Activated T-cell treated with anti-CD3 and anti-CD28 coated beads, Interleukin-2, amount 50 U/mL, for 4 hours (primary cell): ENCODE measurements at regions not wholly inside any gene's neighbourhood (a gene's known extent, or its start where the extent isn't known, plus 50 kb on each side); places are given as distances from the start of the nearest gene placed in this dataset.

Experiments used
- ATAC-seq, 2 donors: fragments of 200-7000 bp; cut with Tn5 transposase; one replicate each; pipeline ENCODE4 v1.10.0; 2021
- DNase-seq: peaks from one replicate; pipeline ENCODE4 v3.0.0-alpha.2; 2020
- H3K27me3 Mint-ChIP-seq: one replicate; pipeline ENCODE4 v1.8.0; 2021; ENCODE audit warnings: low read depth, mixed read lengths
- H3K36me3 Mint-ChIP-seq: one replicate; pipeline ENCODE4 v1.8.0; 2022; ENCODE audit warnings: mixed read lengths; ENCODE audit not compliant: insufficient read depth
- H3K4me1 Mint-ChIP-seq: one replicate; pipeline ENCODE4 v1.8.0; 2021; ENCODE audit warnings: low read depth, mixed read lengths
- H3K4me3 Mint-ChIP-seq: one replicate; pipeline ENCODE4 v1.8.0; 2021; ENCODE audit warnings: mild to moderate bottlenecking, moderate library complexity, mixed read lengths
- H3K9me3 Mint-ChIP-seq: one replicate; pipeline ENCODE4 v1.8.0; 2021; ENCODE audit warnings: mixed read lengths

GRCh38 chr6:43880236-43881137, 110.5 kb downstream of the VEGFA start:
- ATAC-seq: no peak
- H3K27me3 Mint-ChIP-seq: no peaks in the 10 kb centered on the region
- no peaks in the 10 kb centered on the region for H3K4me1 Mint-ChIP-seq
- no peaks in the 10 kb centered on the region for H3K36me3 Mint-ChIP-seq
- no peaks in the 10 kb centered on the region for H3K9me3 Mint-ChIP-seq
- DNase-seq: no peak
- no peak overlapping the region for H3K4me3 Mint-ChIP-seq

- no peaks in the 10 kb centered on the region for H3K27me3 Mint-ChIP-seq
- no peaks in the 10 kb centered on the region for H3K9me3 Mint-ChIP-seq
- no peak for DNase-seq
- ATAC-seq: no peak
- no peak overlapping the region for H3K4me3 Mint-ChIP-seq
- no peaks in the 10 kb centered on the region for H3K36me3 Mint-ChIP-seq
- no peaks in the 10 kb centered on the region for H3K4me1 Mint-ChIP-seq
These were observed 109.7 kb downstream of the VEGFA start for GRCh38 chr6:43879722-43880121.

- ATAC-seq: no peak
- no peaks in the 10 kb centered on the region for H3K4me1 Mint-ChIP-seq
- H3K9me3 Mint-ChIP-seq: no peaks in the 10 kb centered on the region
- DNase-seq: no peak
- H3K36me3 Mint-ChIP-seq: no peaks in the 10 kb centered on the region
- no peak overlapping the region for H3K4me3 Mint-ChIP-seq
- H3K27me3 Mint-ChIP-seq: no peaks in the 10 kb centered on the region
These were observed 108.9 kb downstream of the VEGFA start for GRCh38 chr6:43878823-43879495.

GRCh38 chr6:43878127-43878634, 108.2 kb downstream of the VEGFA start:
- no peaks in the 10 kb centered on the region for H3K4me1 Mint-ChIP-seq
- ATAC-seq (no peak), DNase-seq (no peak)
- no peaks in the 10 kb centered on the region for H3K27me3 Mint-ChIP-seq
- no peaks in the 10 kb centered on the region for H3K36me3 Mint-ChIP-seq
- no peaks in the 10 kb centered on the region for H3K9me3 Mint-ChIP-seq
- no peak overlapping the region for H3K4me3 Mint-ChIP-seq

GRCh38 chr6:43877463-43878126, 107.6 kb downstream of the VEGFA start:
- Mint-ChIP-seq H3K36me3 (no peaks in the 10 kb centered on the region), H3K4me1 (no peaks in the 10 kb centered on the region), H3K27me3 (no peaks in the 10 kb centered on the region), H3K4me3 (no peak overlapping the region), H3K9me3 (no peaks in the 10 kb centered on the region)
- ATAC-seq (no peak), DNase-seq (no peak)

- Mint-ChIP-seq H3K9me3 (no peaks in the 10 kb centered on the region), H3K36me3 (no peaks in the 10 kb centered on the region), H3K4me1 (no peaks in the 10 kb centered on the region), H3K27me3 (no peaks in the 10 kb centered on the region), H3K4me3 (no peak overlapping the region)
- ATAC-seq (no peak), DNase-seq (no peak)
These were observed 107.0 kb downstream of the VEGFA start for GRCh38 chr6:43877036-43877435.

- ATAC-seq (no peak), DNase-seq (no peak)
- H3K4me3 Mint-ChIP-seq: no peak overlapping the region
- H3K36me3 Mint-ChIP-seq: no peaks in the 10 kb centered on the region
- H3K27me3 Mint-ChIP-seq: no peaks in the 10 kb centered on the region
- no peaks in the 10 kb centered on the region for H3K4me1 Mint-ChIP-seq
- no peaks in the 10 kb centered on the region for H3K9me3 Mint-ChIP-seq
These were observed 106.6 kb downstream of the VEGFA start for GRCh38 chr6:43876602-43877001.

GRCh38 chr6:43875849-43876572, 106.0 kb downstream of the VEGFA start:
- Mint-ChIP-seq H3K9me3 (no peaks in the 10 kb centered on the region), H3K36me3 (no peaks in the 10 kb centered on the region), H3K4me3 (no peak overlapping the region), H3K4me1 (no peaks in the 10 kb centered on the region), H3K27me3 (no peaks in the 10 kb centered on the region)
- DNase-seq: no peak
- no peak for ATAC-seq

- Mint-ChIP-seq H3K27me3 (no peaks in the 10 kb centered on the region), H3K36me3 (no peaks in the 10 kb centered on the region), H3K4me1 (no peaks in the 10 kb centered on the region), H3K9me3 (no peaks in the 10 kb centered on the region), H3K4me3 (no peak overlapping the region)
- no peak for DNase-seq
- ATAC-seq: no peak
These were observed 105.0 kb downstream of the VEGFA start for GRCh38 chr6:43874814-43875590.

GRCh38 chr6:43873806-43874714, 104.0 kb downstream of the VEGFA start:
- H3K4me3 Mint-ChIP-seq: no peak overlapping the region
- no peaks in the 10 kb centered on the region for H3K36me3 Mint-ChIP-seq
- DNase-seq (no peak), ATAC-seq (no peak)
- H3K4me1 Mint-ChIP-seq: no peaks in the 10 kb centered on the region
- H3K9me3 Mint-ChIP-seq: no peaks in the 10 kb centered on the region
- H3K27me3 Mint-ChIP-seq: no peaks in the 10 kb centered on the region

GRCh38 chr6:43871933-43872332, 101.9 kb downstream of the VEGFA start:
- H3K36me3 Mint-ChIP-seq: no peaks in the 10 kb centered on the region
- no peak for DNase-seq
- H3K4me3 Mint-ChIP-seq: no peak overlapping the region
- no peak for ATAC-seq
- H3K4me1 Mint-ChIP-seq: no peaks in the 10 kb centered on the region
- no peaks in the 10 kb centered on the region for H3K27me3 Mint-ChIP-seq
- no peaks in the 10 kb centered on the region for H3K9me3 Mint-ChIP-seq

GRCh38 chr6:43871284-43871683, 101.3 kb downstream of the VEGFA start:
- ATAC-seq: no peak
- Mint-ChIP-seq H3K4me3 (no peak overlapping the region), H3K36me3 (no peaks in the 10 kb centered on the region), H3K9me3 (no peaks in the 10 kb centered on the region), H3K4me1 (no peaks in the 10 kb centered on the region), H3K27me3 (peaks cover 3% of the 10 kb centered on the region)
- DNase-seq: no peak

- no peaks in the 10 kb centered on the region for H3K36me3 Mint-ChIP-seq
- H3K4me3 Mint-ChIP-seq: no peak overlapping the region
- DNase-seq (no peak), ATAC-seq (no peak)
- H3K27me3 Mint-ChIP-seq: peaks cover 7% of the 10 kb centered on the region
- no peaks in the 10 kb centered on the region for H3K4me1 Mint-ChIP-seq
- no peaks in the 10 kb centered on the region for H3K9me3 Mint-ChIP-seq
These were observed 100.7 kb downstream of the VEGFA start for GRCh38 chr6:43870660-43871061.
